ENCODE measurements at regions not wholly inside any gene's neighbourhood (a gene's known extent, or its start where the extent isn't known, plus 50 kb on each side); places are given as distances from the start of the nearest gene placed in this dataset.

DNA sequence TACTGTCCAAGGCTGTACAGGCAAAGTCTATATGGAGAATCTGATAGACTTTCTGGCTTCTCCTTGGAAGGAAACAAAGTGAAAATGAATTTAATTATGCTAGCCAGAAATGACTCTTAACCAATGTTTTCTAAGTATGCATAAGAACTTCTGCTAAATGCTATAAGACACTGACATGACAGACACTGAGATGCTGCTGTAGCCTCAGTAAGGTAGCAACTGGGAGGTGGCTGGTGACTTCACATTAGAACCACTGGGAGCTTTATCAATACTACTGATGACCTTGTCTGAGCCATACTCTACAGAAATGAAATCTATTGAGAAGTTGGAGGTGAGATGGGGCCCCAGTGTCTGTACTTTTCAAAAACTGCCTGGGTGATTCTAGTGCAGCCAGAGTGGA lies 188.6 kb downstream of the ZNF365 start:
- TF ChIP-seq, protein P1, sequence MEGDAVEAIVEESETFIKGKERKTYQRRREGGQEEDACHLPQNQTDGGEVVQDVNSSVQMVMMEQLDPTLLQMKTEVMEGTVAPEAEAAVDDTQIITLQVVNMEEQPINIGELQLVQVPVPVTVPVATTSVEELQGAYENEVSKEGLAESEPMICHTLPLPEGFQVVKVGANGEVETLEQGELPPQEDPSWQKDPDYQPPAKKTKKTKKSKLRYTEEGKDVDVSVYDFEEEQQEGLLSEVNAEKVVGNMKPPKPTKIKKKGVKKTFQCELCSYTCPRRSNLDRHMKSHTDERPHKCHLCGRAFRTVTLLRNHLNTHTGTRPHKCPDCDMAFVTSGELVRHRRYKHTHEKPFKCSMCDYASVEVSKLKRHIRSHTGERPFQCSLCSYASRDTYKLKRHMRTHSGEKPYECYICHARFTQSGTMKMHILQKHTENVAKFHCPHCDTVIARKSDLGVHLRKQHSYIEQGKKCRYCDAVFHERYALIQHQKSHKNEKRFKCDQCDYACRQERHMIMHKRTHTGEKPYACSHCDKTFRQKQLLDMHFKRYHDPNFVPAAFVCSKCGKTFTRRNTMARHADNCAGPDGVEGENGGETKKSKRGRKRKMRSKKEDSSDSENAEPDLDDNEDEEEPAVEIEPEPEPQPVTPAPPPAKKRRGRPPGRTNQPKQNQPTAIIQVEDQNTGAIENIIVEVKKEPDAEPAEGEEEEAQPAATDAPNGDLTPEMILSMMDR (optimal IDR thresholded peaks at IDR 0.05 in 1 of 3, IDR thresholded peaks at IDR 0.05 in 1 of 3, conservative IDR thresholded peaks at IDR 0.05 in 1 of 3; ENCODE audit: extremely low read depth in 1 of 3, insufficient read depth in 2 of 3, low read length in 3 of 3) = no peak
- TF ChIP-seq EZH2 (IDR thresholded peaks at IDR 0.05; ENCODE audit: low read length) = no peak
